Tongue (tissue), 1 donor: ENCODE measurements at regions not wholly inside any gene's neighbourhood (a gene's known extent, or its start where the extent isn't known, plus 50 kb on each side); places are given as distances from the start of the nearest gene placed in this dataset.

ENCODE experiments used
- DNase-seq: peaks from one replicate; pipeline ENCODE4 v3.0.0-alpha.2; 2015

GRCh38 chr1:208595236-208595635 lies 351.1 kb upstream of the PLXNA2 start:
- DNase-seq: no peak

GRCh38 chr1:208595745-208596144 lies 351.6 kb upstream of the PLXNA2 start:
- DNase-seq: no peak

- DNase-seq: no peak
Observed at GRCh38 chr1:208597571-208597970, 353.4 kb upstream of the PLXNA2 start.

- no peak for DNase-seq
Observed at GRCh38 chr1:208598021-208598420, 353.8 kb upstream of the PLXNA2 start.

DNA sequence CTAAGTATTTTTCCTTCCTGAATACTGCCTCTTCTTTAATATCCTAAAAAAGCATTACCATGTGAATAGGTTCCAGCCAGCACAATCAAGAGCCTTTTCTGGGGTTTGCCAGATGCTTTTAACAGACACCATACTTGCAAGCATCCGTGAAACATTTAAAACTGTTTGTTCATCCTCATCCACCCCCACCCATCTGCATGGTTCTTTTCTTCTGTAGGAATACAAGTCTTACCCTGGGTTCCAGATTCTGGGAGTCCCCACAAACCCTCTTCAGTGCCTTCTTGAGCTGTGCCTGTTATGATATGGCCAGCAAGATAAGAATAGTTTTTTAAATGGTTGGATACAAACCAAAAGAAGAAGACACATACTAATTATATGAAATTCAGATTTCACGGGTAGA lies 354.9 kb upstream of the PLXNA2 start:
- DNase-seq: no peak

DNA sequence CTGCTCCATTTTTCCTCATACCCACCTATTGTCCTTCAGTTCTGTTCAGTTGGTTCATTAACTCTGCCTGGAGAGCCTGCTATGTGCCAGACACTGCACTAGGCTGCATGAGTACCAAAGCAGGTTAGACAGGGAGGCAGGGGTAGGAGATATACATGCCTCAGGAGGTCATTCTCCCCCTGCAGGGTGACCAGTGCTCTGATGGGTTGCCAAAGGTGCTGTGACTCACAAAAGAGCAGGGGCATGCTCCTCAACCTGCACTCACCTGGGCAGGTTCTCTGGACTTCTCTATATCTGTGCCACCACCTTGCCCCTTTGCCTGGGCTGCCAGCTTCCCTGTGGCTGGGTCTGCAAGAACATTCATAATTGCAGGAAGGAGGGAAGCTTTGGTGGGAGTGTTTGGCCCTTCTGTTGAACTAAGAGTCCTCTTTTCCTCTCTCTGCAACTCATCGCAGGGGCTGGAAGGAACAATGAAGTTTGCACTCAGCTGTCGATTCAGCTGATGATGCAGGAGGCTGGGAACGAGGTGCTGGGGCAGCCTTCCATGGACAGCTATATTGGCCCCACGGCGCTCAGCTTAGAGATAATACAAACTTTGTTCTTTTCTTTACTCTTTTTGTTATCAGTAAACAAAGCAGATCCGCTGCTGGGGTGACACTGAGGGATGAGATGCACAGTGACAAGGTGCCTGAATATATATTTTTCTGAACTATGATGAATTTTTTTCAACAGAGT lies 356.4 kb upstream of the PLXNA2 start:
- DNase-seq: no peak

DNA sequence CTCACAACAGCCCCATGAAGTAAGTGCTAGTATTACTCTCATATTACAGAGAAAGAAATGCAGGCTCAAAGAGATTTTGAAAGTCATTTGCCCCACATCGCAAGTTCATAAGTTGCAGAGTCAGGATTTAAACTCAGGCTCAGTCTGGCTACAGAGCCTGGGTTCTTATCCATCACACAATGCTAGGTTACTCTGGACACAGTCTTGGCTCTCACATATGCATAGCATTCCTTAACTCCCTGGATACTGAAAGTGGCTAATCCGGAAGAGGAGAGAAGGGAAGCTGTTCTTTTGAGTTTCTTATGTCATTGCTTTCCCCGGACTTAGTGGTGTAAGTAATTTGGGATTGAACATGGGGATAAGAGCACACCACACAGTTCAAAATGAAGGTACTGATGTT lies 357.4 kb upstream of the PLXNA2 start:
- peak; percentile 24 for DNase-seq

GRCh38 chr1:208603721-208604120 lies 359.5 kb upstream of the PLXNA2 start:
- DNase-seq: no peak

DNA sequence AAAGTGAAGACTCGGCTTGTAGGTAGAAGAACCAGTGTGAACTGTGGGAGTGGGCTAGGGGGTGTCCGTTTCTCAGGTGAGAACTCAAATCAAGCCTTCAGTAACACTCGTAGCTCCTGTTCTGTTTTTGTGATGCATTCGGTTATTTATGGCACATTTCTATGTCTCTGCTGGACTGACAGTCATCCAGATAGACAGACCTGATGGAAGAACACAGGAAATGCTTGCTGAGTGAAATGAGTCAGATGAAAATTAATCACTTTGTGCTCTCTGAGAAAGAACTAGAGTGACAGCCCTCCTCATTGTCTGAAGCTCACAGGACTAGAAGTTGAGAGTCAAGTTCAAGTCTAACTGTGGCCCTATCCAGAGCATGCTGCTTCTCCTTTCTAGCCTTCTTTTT lies 360.1 kb upstream of the PLXNA2 start:
- no peak for DNase-seq

GRCh38 chr1:208606959-208607358 lies 362.8 kb upstream of the PLXNA2 start:
- no peak for DNase-seq

- DNase-seq: no peak
Observed at GRCh38 chr1:208607616-208608015, 363.4 kb upstream of the PLXNA2 start.

- no peak for DNase-seq
Observed at GRCh38 chr1:208614610-208615009, 370.4 kb upstream of the PLXNA2 start.

DNA sequence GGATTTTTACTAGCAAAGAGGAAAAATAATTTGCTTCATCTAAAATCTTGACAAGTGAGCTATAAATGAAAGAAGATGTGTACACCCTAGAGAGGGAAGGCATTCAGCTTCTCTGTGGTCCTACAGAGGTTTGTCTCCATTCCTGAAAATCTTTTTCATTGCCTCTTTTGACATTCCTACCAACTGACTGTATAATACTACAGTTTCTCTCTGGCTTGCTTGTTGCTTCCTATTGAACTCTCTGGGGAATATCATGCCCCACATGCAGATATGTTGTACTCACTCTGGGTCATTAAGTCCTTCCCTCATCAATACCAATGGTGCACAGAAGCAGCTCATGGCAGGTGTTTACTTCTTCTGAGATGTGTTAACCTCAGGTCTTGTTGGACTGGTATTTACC lies 371.2 kb upstream of the PLXNA2 start:
- DNase-seq: no peak

DNA sequence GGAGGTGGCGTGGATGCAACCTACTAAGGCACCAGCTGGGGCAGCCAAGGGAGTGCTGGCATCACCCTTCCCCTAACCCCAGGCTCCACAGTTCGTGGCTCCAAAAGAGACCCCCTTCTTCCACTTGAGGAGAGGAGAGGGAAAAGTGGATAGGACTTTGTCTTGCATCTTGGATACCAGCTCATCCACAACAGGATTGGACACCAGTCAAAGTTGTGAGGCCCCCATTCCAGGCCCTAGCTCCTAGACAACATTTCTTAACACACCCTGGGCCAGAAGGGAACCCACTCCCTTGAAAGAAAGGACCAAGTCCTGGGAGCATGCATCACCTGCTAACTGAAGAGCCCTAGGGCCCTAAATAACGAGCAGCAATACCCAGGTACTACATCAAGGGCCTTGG lies 372.6 kb upstream of the PLXNA2 start:
- DNase-seq: no peak

DNA sequence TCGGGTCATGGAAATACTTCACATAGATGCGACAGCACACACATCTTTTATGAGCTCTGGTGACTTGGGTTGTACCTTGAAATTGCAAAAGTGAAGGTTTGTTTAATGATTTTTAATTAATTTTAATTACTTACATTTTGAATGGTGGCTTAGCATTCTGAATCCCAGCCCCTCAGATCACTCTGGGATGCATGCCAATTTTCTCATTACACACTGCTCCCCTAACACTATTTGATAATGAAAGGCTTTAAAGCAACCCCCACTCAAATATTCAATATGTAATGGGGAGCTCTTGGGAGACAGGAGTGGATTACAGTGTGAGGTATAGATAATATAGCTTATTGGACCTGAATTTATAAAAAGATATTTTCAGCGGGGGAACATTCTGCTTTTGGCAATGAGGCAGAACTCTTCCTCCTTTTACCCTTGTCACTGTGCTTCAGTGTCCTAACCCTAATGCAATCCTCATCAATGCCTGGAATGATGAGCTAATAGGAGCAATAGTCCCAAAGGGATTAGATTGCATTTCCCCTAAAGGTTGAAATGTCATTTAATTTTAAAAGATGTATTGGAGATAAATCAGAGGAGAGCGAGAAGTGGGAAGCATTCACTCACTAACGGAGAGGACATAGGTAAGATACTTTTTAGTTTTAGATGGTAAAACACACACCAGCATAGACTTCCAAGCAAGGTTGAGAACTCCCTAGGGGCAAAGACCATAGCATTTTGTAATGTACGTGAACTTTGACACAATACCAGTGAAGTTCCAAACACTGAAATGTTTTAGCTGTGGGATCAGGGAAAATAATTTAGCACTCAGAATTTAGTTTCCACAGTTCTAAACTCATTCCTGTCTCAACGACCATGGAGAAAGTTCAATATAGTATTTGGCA lies 384.1 kb upstream of the PLXNA2 start:
- no peak for DNase-seq

DNA sequence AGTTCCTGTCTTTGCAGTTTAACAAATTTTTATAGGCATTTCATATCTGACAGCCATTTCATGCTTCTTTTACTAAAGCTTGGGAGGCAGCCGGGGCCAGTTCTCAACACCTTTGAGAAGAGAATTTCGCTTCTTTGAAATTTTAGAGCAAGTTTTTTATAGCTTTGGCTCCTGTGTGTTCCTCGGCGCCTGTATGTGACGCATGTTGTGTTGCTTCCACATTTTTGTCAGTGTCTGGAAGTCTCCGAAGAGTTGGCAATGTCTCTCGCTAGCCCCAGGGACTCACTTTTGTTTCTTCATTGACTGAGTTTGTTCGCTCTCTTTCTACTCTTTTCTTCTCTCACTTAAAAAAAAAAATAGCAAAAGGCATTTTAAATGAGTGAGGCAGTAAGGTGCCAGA lies 386.9 kb upstream of the PLXNA2 start:
- DNase-seq: peak; percentile 23

DNA sequence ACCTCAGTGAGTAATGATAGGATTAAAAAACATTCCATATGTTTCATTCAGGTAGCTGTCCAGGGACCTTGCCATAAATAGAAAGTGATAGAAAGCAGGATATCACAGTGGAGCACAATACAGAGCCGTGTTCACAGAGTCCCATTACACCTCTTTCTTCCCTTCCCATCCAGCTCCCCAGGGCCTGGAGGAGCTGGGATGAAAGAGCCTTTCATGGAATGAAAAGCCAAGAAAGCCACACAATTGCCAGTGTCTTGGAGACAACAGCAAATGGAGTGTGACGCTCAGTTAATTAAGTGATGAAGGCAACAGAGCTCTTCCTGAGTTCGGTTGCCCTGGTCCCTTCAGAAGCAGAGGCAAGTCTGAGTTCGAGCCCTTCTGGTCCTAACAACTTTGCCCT lies 387.3 kb upstream of the PLXNA2 start:
- DNase-seq: no peak

DNA sequence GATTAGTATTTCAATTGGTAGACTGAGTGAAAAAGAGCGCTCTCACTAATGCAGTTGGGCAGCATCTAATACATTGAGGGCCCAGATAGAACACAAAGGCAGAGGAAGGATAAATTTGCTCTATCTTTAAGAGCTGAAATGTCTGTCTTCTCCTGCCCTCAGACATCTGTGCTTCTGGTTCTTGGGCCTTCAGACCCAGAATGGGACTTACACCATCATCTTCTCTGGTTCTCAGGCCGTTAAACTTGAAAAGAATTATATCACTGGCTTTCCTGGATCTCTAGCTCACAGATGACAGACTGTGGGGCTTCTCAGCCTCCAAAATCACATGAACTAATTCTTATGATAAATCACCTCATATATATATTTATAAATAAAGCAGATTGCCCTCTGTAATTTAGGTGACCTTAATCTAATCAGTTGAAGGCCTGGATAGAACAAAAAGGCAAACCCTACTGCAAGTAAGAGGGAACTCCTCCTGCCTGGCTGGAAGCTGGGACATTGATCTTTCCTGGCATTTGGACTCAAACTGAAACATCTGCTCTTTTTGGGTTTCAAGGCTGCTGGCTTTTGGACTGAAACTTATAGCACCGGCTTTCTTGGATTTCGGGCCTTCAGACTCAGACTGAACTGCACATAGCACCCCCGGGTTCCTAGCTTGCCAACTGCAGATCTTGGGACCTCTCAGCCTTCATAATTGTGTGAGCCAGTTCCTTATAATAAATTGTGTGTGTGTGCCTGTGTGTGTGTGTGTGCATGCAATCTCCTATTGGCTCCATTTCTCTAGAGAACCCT lies 390.4 kb upstream of the PLXNA2 start:
- peak; percentile 54 for DNase-seq

GRCh38 chr1:208637181-208637580 lies 393.0 kb upstream of the PLXNA2 start:
- peak; percentile 80 for DNase-seq

DNA sequence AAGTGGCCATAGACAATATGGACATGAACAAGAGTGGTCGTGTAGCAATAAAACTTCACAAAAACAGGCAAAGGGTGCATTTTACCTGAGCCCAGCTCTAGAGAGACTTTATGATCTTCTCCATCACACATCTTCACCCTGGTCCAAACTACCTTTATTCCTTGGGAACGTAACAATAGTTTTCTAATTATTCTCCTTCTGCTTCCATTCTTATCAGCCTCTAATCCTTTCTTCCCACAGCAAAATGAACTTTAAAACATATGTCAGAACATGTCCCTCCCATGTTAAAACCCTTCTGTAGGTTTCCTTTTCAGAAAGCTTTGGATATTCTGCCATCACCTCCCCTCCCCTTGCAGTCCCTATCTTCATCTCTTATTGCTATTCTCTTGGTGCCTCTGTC lies 395.2 kb upstream of the PLXNA2 start:
- DNase-seq: no peak

GRCh38 chr1:208640295-208640694 lies 396.1 kb upstream of the PLXNA2 start:
- no peak for DNase-seq

DNA sequence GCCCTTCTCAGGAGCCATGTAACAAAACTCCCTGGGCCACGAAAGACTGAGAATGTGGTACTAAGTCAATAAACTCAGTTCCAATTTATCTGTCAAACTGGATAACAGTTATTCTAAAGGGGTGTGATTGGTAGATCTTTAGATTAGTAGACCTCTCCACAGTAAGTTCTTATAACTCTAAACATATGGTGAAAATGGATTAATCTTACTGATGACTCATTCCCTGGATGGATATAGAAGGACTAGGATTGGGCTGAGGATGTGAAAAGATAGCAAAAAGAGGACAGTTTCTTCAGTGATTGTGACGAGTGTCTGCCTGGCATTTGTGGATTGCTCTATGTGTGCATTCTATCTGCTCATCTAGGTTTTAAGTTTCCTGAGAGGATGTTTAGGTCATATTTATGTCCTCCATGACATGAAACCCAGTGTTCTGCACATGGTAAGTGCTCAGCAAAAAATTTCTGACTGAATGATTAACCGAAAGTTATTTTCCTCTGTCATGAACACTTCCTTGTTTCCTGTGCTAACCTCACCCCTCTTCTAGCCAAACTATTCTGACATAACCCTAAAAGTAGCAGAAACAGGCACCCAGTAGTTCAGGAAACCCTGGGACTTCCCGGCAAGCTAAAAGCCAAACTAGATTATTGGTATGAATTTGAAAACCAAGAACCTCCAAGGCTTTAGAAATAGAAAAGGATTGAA lies 397.5 kb upstream of the PLXNA2 start:
- DNase-seq: no peak
